Right lobe of liver (tissue), 4 donors: ENCODE measurements at regions not wholly inside any gene's neighbourhood (a gene's known extent, or its start where the extent isn't known, plus 50 kb on each side); places are given as distances from the start of the nearest gene placed in this dataset.

Experiments used
- CTCF ChIP-seq, 4 donors: fragments of 200-600 bp in 3 of 4; fragments of 450-650 bp in 1 of 4; IDR thresholded peaks; one replicate each; pipeline versions ENCODE4 v1.5.1 to v1.8.0; 2016 to 2022; ENCODE audit warnings: antibody characterized with exemption in 4 of 4, mild to moderate bottlenecking in 2 of 4
- POLR2A ChIP-seq: fragments of 450-650 bp; IDR thresholded peaks from one replicate; pipeline ENCODE4 v1.6.1; 2017; ENCODE audit warnings: antibody characterized with exemption, mild to moderate bottlenecking
- donor health status: DM: no; HTN: no; CAD: no.
- donor health status: DM: no; HTN: no; CAD: no.
- donor health status: DM: no; HTN: yes; CAD: no.

- TF ChIP-seq CTCF (IDR thresholded peaks at IDR 0.05) (no peak), POLR2A (no peak)
These were observed 308.1 kb upstream of the CTNNB1 start for GRCh38 chr3:40891186-40891585.
